Loucy (cell line): ENCODE measurements at regions not wholly inside any gene's neighbourhood (a gene's known extent, or its start where the extent isn't known, plus 50 kb on each side); places are given as distances from the start of the nearest gene placed in this dataset.

ENCODE experiments used
- H2AFZ ChIP-seq: fragments of 200-600 bp; sonication (generic); 2 replicates; pipeline ENCODE4 v1.6.0; 2016; ENCODE audit warnings: antibody characterized with exemption, mild to moderate bottlenecking, low read length, moderate library complexity
- H3F3A ChIP-seq: fragments of 200-600 bp; 2 replicates; pipeline ENCODE4 v1.6.0; 2016; ENCODE audit warnings: antibody characterized with exemption, low read depth, mild to moderate bottlenecking
- H3K27me3 ChIP-seq: fragments of 200-600 bp; sonication (generic); 2 replicates; pipeline ENCODE4 v1.6.1; 2014; ENCODE audit warnings: low read length, mild to moderate bottlenecking; ENCODE audit not compliant: insufficient read depth, poor library complexity, severe bottlenecking
- H3K36me3 ChIP-seq: fragments of 200-600 bp; sonication (generic); 2 replicates; pipeline ENCODE4 v1.6.1; 2016; ENCODE audit warnings: low read length; ENCODE audit not compliant: insufficient read depth
- H3K4me1 ChIP-seq: fragments of 200-600 bp; sonication (generic); 2 replicates; pipeline ENCODE4 v1.5.1; 2014; ENCODE audit warnings: low read length, mild to moderate bottlenecking; ENCODE audit not compliant: insufficient read depth, poor library complexity, severe bottlenecking
- H3K4me2 ChIP-seq: fragments of 200-600 bp; sonication (generic); 2 replicates; pipeline ENCODE4 v1.6.0; 2014; ENCODE audit warnings: antibody characterized with exemption, low read length, low read depth, mild to moderate bottlenecking; ENCODE audit not compliant: poor library complexity, severe bottlenecking
- H3K4me3 ChIP-seq: fragments of 200-600 bp; sonication (generic); 2 replicates; pipeline ENCODE4 v1.5.1; 2014; ENCODE audit warnings: low read length, mild to moderate bottlenecking, mixed read lengths; ENCODE audit not compliant: poor library complexity, severe bottlenecking
- H3K79me2 ChIP-seq: fragments of 200-600 bp; sonication (generic); 2 replicates; pipeline ENCODE4 v1.6.1; 2014; ENCODE audit warnings: low read length; ENCODE audit not compliant: insufficient read depth
- H3K9ac ChIP-seq: fragments of 200-600 bp; sonication (generic); 2 replicates; pipeline ENCODE4 v1.6.0; 2014; ENCODE audit warnings: mild to moderate bottlenecking, low read depth, low read length, moderate library complexity; ENCODE audit not compliant: poor library complexity, severe bottlenecking
- H3K9me2 ChIP-seq: fragments of 200-600 bp; sonication (generic); replicated peaks from 2 replicates; pipeline ENCODE4 v1.6.1; 2016; ENCODE audit warnings: low read depth, low read length, mixed read lengths
- H3K9me3 ChIP-seq: fragments of 200-600 bp; sonication (generic); 2 replicates; pipeline ENCODE4 v1.6.1; 2014; ENCODE audit warnings: mild to moderate bottlenecking, antibody characterized with exemption, low read length, low read depth; ENCODE audit not compliant: insufficient read depth
- H4K20me1 ChIP-seq: fragments of 200-600 bp; sonication (generic); 2 replicates; pipeline ENCODE4 v1.6.0; 2014; ENCODE audit warnings: antibody characterized with exemption, low read length, mild to moderate bottlenecking; ENCODE audit not compliant: insufficient read depth, poor library complexity, severe bottlenecking
- CTCF ChIP-seq: fragments of 200-600 bp; sonication (generic); conservative IDR thresholded peaks from 2 replicates; pipeline ENCODE4 v1.5.1; 2014; ENCODE audit warnings: mild to moderate bottlenecking, antibody characterized with exemption, low read length
- EZH2phosphoT487 ChIP-seq: fragments of 200-600 bp; IDR thresholded peaks from 2 replicates; pipeline ENCODE4 v1.6.1; 2018; ENCODE audit warnings: antibody characterized with exemption, mild to moderate bottlenecking, moderate library complexity, borderline replicate concordance

GRCh38 chr6:145213614-145214013 lies 521.7 kb downstream of the EPM2A start:
- Histone ChIP-seq H4K20me1 (no peaks in the 10 kb centered on the region), H3K4me2 (no peak overlapping the region), H3F3A (no peaks in the 10 kb centered on the region), H3K9me3 (no peaks in the 10 kb centered on the region), H2AFZ (peak overlapping the region; percentile 39), H3K27me3 (no peaks in the 10 kb centered on the region), H3K36me3 (no peaks in the 10 kb centered on the region), H3K79me2 (no peaks in the 10 kb centered on the region), H3K4me3 (no peak overlapping the region), H3K9ac (no peak overlapping the region), H3K4me1 (peaks cover 4% of the 10 kb centered on the region), H3K9me2 (no peaks in the 10 kb centered on the region)
- TF ChIP-seq EZH2phosphoT487 (no peak), CTCF (no peak)

GRCh38 chr6:145214570-145214969 lies 520.8 kb downstream of the EPM2A start:
- H3F3A ChIP-seq = no peaks in the 10 kb centered on the region
- H3K79me2 ChIP-seq = no peaks in the 10 kb centered on the region
- peaks cover 3% of the 10 kb centered on the region for H3K4me1 ChIP-seq
- no peaks in the 10 kb centered on the region for H3K27me3 ChIP-seq
- H3K9me3 ChIP-seq = no peaks in the 10 kb centered on the region
- H3K9me2 ChIP-seq = no peaks in the 10 kb centered on the region
- no peak overlapping the region for H3K4me2 ChIP-seq
- H3K9ac ChIP-seq = no peak overlapping the region
- H3K36me3 ChIP-seq = no peaks in the 10 kb centered on the region
- TF ChIP-seq CTCF = peak; percentile 71
- TF ChIP-seq EZH2phosphoT487 = no peak
- H3K4me3 ChIP-seq = no peak overlapping the region
- H4K20me1 ChIP-seq = no peaks in the 10 kb centered on the region
- H2AFZ ChIP-seq = peak overlapping the region; percentile 58; the same call in 1 of the 2 replicates

GRCh38 chr6:145224450-145224849 lies 510.9 kb downstream of the EPM2A start:
- no peaks in the 10 kb centered on the region for H3F3A ChIP-seq
- no peak for TF ChIP-seq CTCF
- TF ChIP-seq EZH2phosphoT487 = no peak
- H2AFZ ChIP-seq = no peak overlapping the region
- no peak overlapping the region for H3K9ac ChIP-seq
- no peaks in the 10 kb centered on the region for H3K4me1 ChIP-seq
- no peak overlapping the region for H3K4me2 ChIP-seq
- H3K36me3 ChIP-seq = no peaks in the 10 kb centered on the region
- H3K79me2 ChIP-seq = no peaks in the 10 kb centered on the region
- no peaks in the 10 kb centered on the region for H3K9me3 ChIP-seq
- H3K27me3 ChIP-seq = no peaks in the 10 kb centered on the region
- H3K4me3 ChIP-seq = no peak overlapping the region
- H4K20me1 ChIP-seq = no peaks in the 10 kb centered on the region
- no peaks in the 10 kb centered on the region for H3K9me2 ChIP-seq
